ENCODE measurements at regions not wholly inside any gene's neighbourhood (a gene's known extent, or its start where the extent isn't known, plus 50 kb on each side); places are given as distances from the start of the nearest gene placed in this dataset.
"Not testable (repeated sequence)": the region's sequence is repeated elsewhere in the genome, so short reads cannot be mapped to it uniquely, and the experiment has no call there.

GRCh38 chr4:170940043-170940724 lies 850.4 kb upstream of the AADAT start:
- no peak for DNase-seq

DNA sequence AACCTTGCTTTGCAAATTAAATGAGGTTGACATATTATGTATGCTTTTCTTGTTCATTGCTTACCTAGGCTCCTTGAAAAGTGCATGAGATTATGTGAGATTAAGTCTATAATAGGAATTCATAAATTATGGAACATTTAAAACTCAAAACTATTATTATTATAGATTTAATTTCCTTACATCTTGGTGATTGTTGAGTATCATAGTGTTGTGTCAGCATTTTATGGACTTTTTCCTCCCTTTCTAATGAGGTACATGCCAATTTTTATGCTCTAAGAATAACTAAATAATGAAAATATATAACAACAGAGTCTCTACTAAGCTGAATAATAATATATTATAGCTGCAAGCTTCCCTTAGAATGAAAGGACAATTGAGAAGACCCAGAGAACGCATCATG lies 848.8 kb upstream of the AADAT start:
- DNase-seq = no peak

GRCh38 chr4:170931321-170931720 lies 841.6 kb upstream of the AADAT start:
- no peak for DNase-seq

DNA sequence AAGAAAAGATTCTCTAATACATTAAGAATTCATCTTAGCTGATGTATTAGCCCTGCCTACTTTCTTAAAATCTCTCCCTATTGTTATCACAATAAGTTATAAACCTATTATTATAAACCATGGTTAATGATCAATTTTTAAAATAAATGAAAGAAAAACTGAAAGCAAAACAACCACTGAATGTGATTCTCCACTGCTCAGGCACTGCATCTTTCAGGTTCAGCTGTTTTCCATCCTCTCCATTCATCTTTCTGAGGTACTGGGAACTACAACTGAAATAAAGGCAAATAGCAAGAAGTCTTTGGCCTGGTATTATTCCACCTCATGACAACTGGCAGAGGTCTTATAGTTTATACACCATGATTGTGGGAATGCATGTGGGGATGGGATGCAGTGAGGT lies 798.9 kb upstream of the AADAT start:
- no peak for DNase-seq

- no peak for DNase-seq
Observed at GRCh38 chr4:170887396-170887795, 797.6 kb upstream of the AADAT start.

- DNase-seq = no peak
Observed at GRCh38 chr4:170884969-170885570, 795.3 kb upstream of the AADAT start.

DNA sequence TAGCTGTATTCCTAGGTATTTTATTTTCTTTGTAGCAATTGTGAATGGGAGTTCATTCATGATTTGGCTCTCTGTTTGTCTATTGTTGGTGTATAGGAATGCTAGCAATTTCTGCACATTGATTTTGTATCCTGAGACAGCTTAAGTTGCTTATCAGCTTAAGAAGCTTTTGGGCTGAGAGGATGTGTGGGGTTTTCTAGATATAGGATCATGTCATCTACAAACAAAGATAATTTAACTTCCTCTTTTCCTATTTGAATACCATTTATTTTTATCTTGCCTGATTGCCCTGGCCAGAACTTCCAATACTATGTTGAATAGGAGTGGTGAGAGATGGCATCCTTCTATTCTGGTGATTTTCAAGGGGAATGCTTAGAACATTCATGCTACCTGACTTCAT lies 791.9 kb upstream of the AADAT start:
- DNase-seq = not testable (repeated sequence)

GRCh38 chr4:170875868-170876267 lies 786.1 kb upstream of the AADAT start:
- DNase-seq = no peak

DNA sequence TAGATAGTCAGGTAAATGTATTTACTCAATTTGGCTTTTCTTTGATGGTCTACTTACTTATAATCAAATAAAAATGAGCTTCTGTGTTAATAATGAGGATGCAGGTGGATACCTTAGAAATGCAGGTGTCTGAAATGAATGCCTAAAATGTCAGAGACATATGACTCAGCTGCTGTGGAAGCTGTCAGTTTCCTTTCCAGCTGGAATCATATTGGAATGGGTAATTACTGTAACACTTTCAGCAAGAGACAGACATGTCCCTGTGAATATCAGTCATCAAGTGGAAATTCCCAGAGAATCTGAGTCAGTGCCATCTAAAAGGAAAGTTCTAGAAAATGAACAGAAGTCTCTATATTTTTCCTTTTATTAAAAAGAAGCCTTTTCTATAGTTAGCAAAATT lies 783.0 kb upstream of the AADAT start:
- no peak for DNase-seq

- no peak for DNase-seq
Observed at GRCh38 chr4:170868170-170868569, 778.4 kb upstream of the AADAT start.

DNA sequence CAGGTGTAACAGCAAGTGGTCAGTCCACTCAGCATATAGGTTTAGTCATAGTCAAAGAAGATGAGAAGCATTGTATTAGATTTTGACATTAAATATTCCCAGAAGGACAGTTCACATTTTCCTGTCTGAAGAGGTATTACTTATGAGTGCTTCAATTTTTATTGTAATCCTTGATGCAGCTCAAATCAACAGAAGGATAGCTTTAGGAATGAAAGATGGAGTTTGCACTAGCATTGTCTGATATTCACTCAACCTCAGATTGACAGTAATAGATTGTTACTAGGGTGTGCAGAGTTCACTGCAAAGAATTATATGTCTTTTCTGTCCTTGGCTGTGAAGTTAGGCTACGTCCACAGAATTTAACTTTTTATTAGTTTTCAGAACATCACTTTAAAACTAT lies 764.3 kb upstream of the AADAT start:
- DNase-seq = no peak

DNA sequence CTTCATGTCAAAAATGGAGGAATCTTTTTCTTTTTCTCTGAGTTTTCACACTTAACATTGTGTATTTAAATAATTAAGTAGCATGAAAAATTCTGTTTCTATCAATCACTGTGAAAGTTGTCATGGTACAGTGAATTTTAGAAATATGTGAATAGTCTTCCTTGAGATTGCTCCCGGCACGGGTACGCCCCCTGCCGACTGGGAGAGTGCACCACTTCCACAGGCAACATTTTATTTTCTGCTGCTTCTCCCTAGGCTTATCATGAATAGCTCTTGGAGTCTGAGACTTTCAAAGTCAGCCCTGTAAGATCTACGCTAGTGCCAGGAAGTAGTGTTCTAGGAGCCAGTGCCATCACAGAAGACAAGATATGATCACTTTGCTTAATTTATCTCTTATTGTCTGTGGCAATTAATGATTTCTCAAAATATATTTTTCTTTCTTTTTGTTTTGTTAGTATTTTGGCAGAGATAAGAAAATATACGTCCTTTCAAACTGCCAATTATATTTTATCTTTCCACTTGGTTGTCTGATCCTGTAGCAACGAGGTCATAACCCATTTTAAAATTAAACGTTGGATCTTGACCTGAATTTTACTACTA lies 763.8 kb upstream of the AADAT start:
- no peak for DNase-seq

GRCh38 chr4:170849969-170850368 lies 760.2 kb upstream of the AADAT start:
- DNase-seq = no peak

- no peak for DNase-seq
Observed at GRCh38 chr4:170827562-170828274, 738.0 kb upstream of the AADAT start.

DNA sequence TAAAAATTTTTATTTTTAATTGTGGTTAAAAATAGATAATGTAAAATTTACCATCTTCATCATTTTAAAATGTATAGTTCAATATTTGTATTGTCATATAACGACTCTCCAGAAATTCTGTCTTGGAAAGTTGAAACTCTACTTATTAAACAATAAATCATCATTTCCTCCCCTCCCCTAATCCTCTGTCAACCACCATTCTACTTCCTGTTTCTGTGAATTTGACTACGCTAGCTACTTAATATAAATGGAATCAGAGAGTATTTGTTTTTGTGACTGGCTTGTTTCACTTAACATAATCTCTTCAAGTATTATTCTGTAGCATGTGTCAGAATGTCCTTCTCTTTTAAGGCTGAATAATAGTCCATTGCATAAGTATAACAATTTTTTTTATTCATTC lies 729.0 kb upstream of the AADAT start:
- no peak for DNase-seq

- no peak for DNase-seq
Observed at GRCh38 chr4:170805352-170805751, 715.6 kb upstream of the AADAT start.

- no peak for DNase-seq
Observed at GRCh38 chr4:170804930-170805329, 715.2 kb upstream of the AADAT start.

DNA sequence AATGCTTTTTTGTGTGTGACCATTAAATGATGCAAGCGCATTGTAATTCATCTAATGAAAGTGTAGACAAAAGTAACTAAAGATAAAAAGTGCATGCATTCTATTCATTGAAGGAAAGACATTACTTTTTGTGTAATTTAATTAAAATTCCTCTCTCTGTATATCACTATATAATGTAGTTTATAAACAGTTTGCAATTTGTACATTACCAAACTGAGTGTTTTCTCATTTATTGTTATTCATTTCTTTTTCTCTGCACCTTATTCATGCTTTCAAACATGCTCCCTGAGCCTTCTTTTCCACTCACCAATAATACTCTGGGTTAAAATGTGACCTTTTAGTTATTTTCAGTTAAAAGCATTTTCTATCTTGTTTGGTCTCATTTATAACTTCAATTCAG lies 713.7 kb upstream of the AADAT start:
- DNase-seq = no peak

DNA sequence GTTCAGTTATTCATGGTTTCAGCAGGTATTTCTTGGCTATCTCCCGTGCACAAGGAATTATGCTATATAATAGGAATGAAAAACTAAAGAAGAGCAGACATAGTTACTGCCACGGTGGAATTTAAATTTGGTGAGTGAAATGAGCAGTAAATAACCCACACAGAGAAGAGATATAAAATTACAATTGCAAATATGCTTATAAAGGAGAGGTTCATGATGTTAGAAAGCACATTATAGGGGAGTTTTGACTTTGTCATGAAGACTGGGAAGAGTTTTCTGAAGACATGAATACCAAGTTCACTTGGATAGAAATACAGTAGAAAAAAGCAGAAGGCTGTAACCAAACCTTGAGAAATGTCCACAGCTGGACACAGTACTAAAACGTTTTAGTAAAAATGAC lies 712.0 kb upstream of the AADAT start:
- DNase-seq = no peak

GRCh38 chr4:170794525-170794924 lies 704.8 kb upstream of the AADAT start:
- DNase-seq = no peak

- DNase-seq = not testable (repeated sequence)
Observed at GRCh38 chr4:170788540-170789051, 698.8 kb upstream of the AADAT start.

GRCh38 chr4:170777663-170778062 lies 687.9 kb upstream of the AADAT start:
- no peak for DNase-seq

DNA sequence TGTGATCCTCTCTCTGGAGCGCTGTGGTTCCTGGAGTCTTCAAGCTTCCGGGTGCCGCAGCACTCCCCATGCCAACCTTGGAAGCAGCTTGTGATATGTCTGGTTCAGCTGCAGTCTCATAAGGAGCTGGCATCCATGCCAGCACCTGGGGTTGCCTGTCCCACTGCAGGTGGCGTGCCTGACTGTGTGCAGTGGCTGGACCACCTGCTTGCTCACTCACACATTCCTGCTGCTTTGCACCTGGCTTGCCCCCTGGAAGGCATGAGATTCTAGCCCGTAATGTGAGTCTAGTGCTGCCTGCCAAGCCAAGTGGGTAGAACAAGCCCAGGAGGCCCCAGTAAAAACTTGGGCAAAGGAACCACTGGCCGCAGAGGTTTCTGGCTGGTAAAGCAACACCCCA lies 687.2 kb upstream of the AADAT start:
- no peak for DNase-seq

DNA sequence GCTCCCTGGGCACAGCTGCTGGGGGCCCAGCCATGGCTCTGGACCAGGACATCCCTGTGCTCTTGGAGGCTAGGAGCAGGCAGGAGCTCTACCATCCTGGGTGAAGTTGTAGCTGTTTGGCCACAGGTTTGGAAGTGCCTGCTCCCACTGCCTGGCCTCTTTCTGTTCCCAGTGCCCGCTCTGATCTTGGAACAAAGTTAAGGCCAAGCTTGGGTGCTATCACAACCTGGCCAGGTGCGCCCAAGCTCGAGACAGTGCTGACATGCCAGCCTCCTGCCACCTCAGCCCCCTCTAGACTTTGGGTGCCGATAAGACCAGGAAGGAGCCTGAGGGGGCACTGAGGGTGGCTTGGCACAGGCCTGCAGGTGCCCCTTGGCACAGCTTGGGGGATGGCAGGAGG lies 686.1 kb upstream of the AADAT start:
- no peak for DNase-seq
